ENCODE measurements at regions not wholly inside any gene's neighbourhood (a gene's known extent, or its start where the extent isn't known, plus 50 kb on each side); places are given as distances from the start of the nearest gene placed in this dataset.

DNA sequence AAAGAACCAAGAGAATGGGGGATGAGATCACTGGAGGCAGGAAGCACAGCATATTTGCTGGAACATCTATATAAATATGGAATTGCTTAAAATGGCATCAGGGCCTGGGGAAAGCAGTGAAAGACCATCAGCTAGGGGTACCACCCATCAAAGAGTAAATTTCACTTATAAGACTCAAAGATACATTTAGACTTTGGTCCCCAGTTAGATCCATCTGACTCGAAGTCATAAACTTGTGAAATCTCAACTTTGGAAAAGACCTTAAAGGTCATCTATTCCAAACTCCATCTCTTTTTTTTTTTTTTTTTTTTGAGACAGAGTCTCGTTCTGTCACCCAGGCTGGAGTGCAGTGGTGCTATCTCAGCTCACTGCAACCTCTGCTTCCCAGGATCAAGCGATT lies 109.8 kb downstream of the UNC5CL start:
- Mint-ChIP-seq H3K27me3 (ENCODE audit: unreplicated experiment) (no peaks in the 10 kb centered on the region), H3K9me3 (ENCODE audit: unreplicated experiment) (peaks cover under 1% of the 10 kb centered on the region), H3K36me3 (ENCODE audit: unreplicated experiment) (no peaks in the 10 kb centered on the region), H3K4me1 (ENCODE audit: low read depth, unreplicated experiment) (no peaks in the 10 kb centered on the region), H3K4me3 (ENCODE audit: unreplicated experiment) (no peak overlapping the region), H3K27ac (ENCODE audit: unreplicated experiment) (no peak overlapping the region)
- no peak for TF ChIP-seq CTCF (IDR thresholded peaks at IDR 0.05; ENCODE audit: partially characterized antibody, unreplicated experiment)
- DNase-seq: no peak

- Mint-ChIP-seq H3K27me3 (ENCODE audit: unreplicated experiment) (no peaks in the 10 kb centered on the region), H3K36me3 (ENCODE audit: unreplicated experiment) (no peaks in the 10 kb centered on the region), H3K4me3 (ENCODE audit: unreplicated experiment) (no peak overlapping the region), H3K9me3 (ENCODE audit: unreplicated experiment) (no peaks in the 10 kb centered on the region), H3K4me1 (ENCODE audit: low read depth, unreplicated experiment) (no peaks in the 10 kb centered on the region), H3K27ac (ENCODE audit: unreplicated experiment) (no peak overlapping the region)
- no peak for DNase-seq
- no peak for TF ChIP-seq CTCF (IDR thresholded peaks at IDR 0.05; ENCODE audit: partially characterized antibody, unreplicated experiment)
Measured at GRCh38 chr6:40928763-40929162, 110.3 kb downstream of the UNC5CL start.

DNA sequence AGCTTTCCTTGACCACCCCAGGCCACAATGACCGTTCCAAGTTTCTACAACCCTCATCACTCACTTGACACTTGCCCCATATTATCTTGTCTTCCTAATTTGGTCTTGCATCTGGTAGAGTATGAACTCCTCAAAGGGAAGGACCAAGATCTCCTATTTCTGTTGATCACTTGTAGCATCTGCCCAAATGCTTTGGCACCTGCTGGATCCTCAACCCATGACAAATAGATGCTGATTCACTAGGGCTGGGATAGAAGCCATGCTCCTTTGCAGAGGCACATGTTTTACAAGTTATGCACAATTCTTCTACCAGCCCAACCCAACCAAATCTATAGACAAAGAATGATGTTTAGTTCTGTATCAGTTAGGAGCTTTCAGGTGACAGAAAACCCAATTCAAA lies 110.7 kb downstream of the UNC5CL start:
- Mint-ChIP-seq H3K27ac (ENCODE audit: unreplicated experiment) (no peak overlapping the region), H3K4me1 (ENCODE audit: low read depth, unreplicated experiment) (no peaks in the 10 kb centered on the region), H3K9me3 (ENCODE audit: unreplicated experiment) (no peaks in the 10 kb centered on the region), H3K27me3 (ENCODE audit: unreplicated experiment) (no peaks in the 10 kb centered on the region), H3K4me3 (ENCODE audit: unreplicated experiment) (no peak overlapping the region), H3K36me3 (ENCODE audit: unreplicated experiment) (no peaks in the 10 kb centered on the region)
- TF ChIP-seq CTCF (IDR thresholded peaks at IDR 0.05; ENCODE audit: partially characterized antibody, unreplicated experiment): no peak
- DNase-seq: no peak

DNA sequence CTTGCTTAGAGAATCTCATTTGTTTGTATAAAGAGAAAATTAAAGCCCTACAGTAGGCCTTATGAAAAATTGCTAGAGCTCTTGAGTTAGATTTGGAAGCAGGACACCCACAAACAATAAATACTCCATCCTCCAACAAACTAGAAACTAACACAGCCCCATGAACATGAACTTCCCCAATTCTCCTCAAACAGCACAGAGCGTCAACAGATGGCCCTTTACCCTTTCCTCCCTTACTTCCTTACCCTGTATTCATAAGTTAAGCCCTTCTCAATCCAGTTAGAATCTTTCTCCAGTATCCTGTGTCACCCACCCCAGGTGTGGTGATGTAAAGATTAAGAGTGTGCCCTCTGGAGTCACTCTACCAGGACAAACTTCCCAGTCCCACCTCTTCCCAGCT lies 113.7 kb downstream of the UNC5CL start:
- DNase-seq: no peak
- Mint-ChIP-seq H3K9me3 (ENCODE audit: unreplicated experiment) (no peaks in the 10 kb centered on the region), H3K36me3 (ENCODE audit: unreplicated experiment) (no peaks in the 10 kb centered on the region), H3K27me3 (ENCODE audit: unreplicated experiment) (peaks cover 2% of the 10 kb centered on the region), H3K4me1 (ENCODE audit: low read depth, unreplicated experiment) (no peaks in the 10 kb centered on the region), H3K27ac (ENCODE audit: unreplicated experiment) (no peak overlapping the region), H3K4me3 (ENCODE audit: unreplicated experiment) (no peak overlapping the region)
- no peak for TF ChIP-seq CTCF (IDR thresholded peaks at IDR 0.05; ENCODE audit: partially characterized antibody, unreplicated experiment)

DNA sequence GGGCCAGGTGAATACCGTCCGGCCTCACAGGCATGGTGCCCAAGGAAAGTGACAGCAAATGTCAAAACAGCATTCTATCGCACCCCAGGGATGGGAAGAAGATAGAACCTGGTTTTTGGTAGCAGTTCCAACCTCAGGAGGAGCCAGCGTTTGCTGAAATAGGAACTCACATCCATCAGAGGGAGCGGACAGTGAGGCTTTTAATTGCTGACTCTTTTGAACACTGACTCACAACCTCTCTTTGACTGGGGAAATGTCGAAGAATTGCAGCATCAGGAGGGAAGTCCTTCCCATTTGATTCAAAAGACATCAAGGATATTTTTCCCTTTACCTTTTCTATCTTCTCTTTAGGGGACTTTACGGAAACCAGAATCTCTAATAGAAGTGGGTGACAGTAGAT lies 114.2 kb downstream of the UNC5CL start:
- TF ChIP-seq CTCF (IDR thresholded peaks at IDR 0.05; ENCODE audit: partially characterized antibody, unreplicated experiment): no peak
- Mint-ChIP-seq H3K9me3 (ENCODE audit: unreplicated experiment) (no peaks in the 10 kb centered on the region), H3K4me3 (ENCODE audit: unreplicated experiment) (no peak overlapping the region), H3K27me3 (ENCODE audit: unreplicated experiment) (peaks cover 2% of the 10 kb centered on the region), H3K36me3 (ENCODE audit: unreplicated experiment) (no peaks in the 10 kb centered on the region), H3K27ac (ENCODE audit: unreplicated experiment) (no peak overlapping the region), H3K4me1 (ENCODE audit: low read depth, unreplicated experiment) (no peaks in the 10 kb centered on the region)
- DNase-seq: no peak

Measured in glutamatergic neuron (in vitro differentiated cells).